ENCODE measurements at regions not wholly inside any gene's neighbourhood (a gene's known extent, or its start where the extent isn't known, plus 50 kb on each side); places are given as distances from the start of the nearest gene placed in this dataset.
"Not testable (repeated sequence)": the region's sequence is repeated elsewhere in the genome, so short reads cannot be mapped to it uniquely, and the experiment has no call there.

- no peak for DNase-seq (ENCODE audit: low spot score)
Observed at GRCh38 chr2:236348279-236348678, 84.1 kb upstream of the ASB18 start.

- no peak for DNase-seq (ENCODE audit: low spot score)
Observed at GRCh38 chr2:236348976-236349375, 84.8 kb upstream of the ASB18 start.

- no peak for DNase-seq (ENCODE audit: low spot score)
Observed at GRCh38 chr2:236350426-236350825, 86.2 kb upstream of the ASB18 start.

GRCh38 chr2:236351966-236352525, 87.8 kb upstream of the ASB18 start:
- DNase-seq (ENCODE audit: low spot score), result no peak

GRCh38 chr2:236352761-236353593, 88.8 kb upstream of the ASB18 start:
- DNase-seq (ENCODE audit: low spot score), result peak; percentile 39

- no peak for DNase-seq (ENCODE audit: low spot score)
Observed at GRCh38 chr2:236353594-236353942, 89.4 kb upstream of the ASB18 start.

GRCh38 chr2:236354056-236354940, 90.1 kb upstream of the ASB18 start:
- no peak for DNase-seq (ENCODE audit: low spot score)

GRCh38 chr2:236354973-236355595, 90.9 kb upstream of the ASB18 start:
- no peak for DNase-seq (ENCODE audit: low spot score)

- DNase-seq (ENCODE audit: low spot score), result no peak
Observed at GRCh38 chr2:236355911-236356310, 91.7 kb upstream of the ASB18 start.

GRCh38 chr2:236356321-236356720, 92.1 kb upstream of the ASB18 start:
- not testable (repeated sequence) for DNase-seq (ENCODE audit: low spot score)

- not testable (repeated sequence) for DNase-seq (ENCODE audit: low spot score)
Observed at GRCh38 chr2:236358482-236358881, 94.3 kb upstream of the ASB18 start.

- no peak for DNase-seq (ENCODE audit: low spot score)
Observed at GRCh38 chr2:236359426-236360045, 95.3 kb upstream of the ASB18 start.

- DNase-seq (ENCODE audit: low spot score), result no peak
Observed at GRCh38 chr2:236360496-236360895, 96.3 kb upstream of the ASB18 start.

GRCh38 chr2:236363711-236364277, 99.6 kb upstream of the ASB18 start:
- no peak for DNase-seq (ENCODE audit: low spot score)

GRCh38 chr2:236365258-236366048, 101.2 kb upstream of the ASB18 start:
- DNase-seq (ENCODE audit: low spot score), result no peak

GRCh38 chr2:236366049-236366387, 101.8 kb upstream of the ASB18 start:
- no peak for DNase-seq (ENCODE audit: low spot score)

GRCh38 chr2:236366397-236366796, 102.2 kb upstream of the ASB18 start:
- DNase-seq (ENCODE audit: low spot score), result no peak

GRCh38 chr2:236367506-236368289, 103.5 kb upstream of the ASB18 start:
- DNase-seq (ENCODE audit: low spot score), result no peak

- DNase-seq (ENCODE audit: low spot score), result no peak
Observed at GRCh38 chr2:236369661-236370062, 105.5 kb upstream of the ASB18 start.

GRCh38 chr2:236370847-236371409, 106.7 kb upstream of the ASB18 start:
- DNase-seq (ENCODE audit: low spot score), result no peak

Data from HuH-7 (cell line).